ENCODE measurements at regions not wholly inside any gene's neighbourhood (a gene's known extent, or its start where the extent isn't known, plus 50 kb on each side); places are given as distances from the start of the nearest gene placed in this dataset.

DNA sequence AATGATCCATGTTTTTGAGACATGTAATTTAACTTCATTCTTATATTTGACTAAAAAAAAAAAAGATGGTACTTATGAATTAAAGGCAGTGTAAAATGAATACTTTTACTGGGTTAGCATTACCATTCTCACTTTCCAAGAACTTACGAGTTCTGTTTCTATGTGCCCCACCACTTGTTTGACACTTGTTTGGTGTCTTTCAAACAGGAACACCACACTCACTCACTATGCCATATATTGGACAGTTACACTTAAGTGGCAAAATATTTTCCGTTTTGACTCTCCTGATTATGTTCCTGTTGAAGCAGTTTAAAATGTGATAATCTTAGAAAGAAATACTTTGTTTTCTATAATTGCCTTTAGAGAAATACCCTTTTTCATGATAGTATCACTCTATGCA, 56.6 kb upstream of the ATXN7L3B start:
- ChIA-PET POLR2A (no interaction called here), CTCF (no interaction called here)
- Mint-ChIP-seq H3K36me3 (ENCODE audit: low read depth) (no peaks in the 10 kb centered on the region), H3K27me3 (no peaks in the 10 kb centered on the region), H3K4me3 (no peak overlapping the region), H3K9me3 (no peaks in the 10 kb centered on the region), H3K4me1 (ENCODE audit: low read depth) (no peaks in the 10 kb centered on the region), H3K27ac (no peak overlapping the region)
- no peaks in the 10 kb centered on the region for H3K27me3 ChIP-seq (ENCODE audit: control insufficient read depth in 1 of 2, insufficient read depth in 2 of 2, low read length in 2 of 2)
- DNase-seq = peak in 1 of 14 experiments; percentile 5
- intact Hi-C loops (cut with DNase I, micrococcal nuclease) = loop anchor here in 1 of 2 experiments (5.0 kb wide), 1 partner anchor 491 kb away; no protein-coding TSS in a partner anchor
- H3K9me3 ChIP-seq (ENCODE audit: control insufficient read depth in 1 of 2, insufficient read depth in 1 of 2, low read length in 2 of 2) = no peaks in the 10 kb centered on the region
- no peak for ATAC-seq (ENCODE audit: poor library complexity)
- H3K36me3 ChIP-seq (ENCODE audit: insufficient read depth, low read length) = no peaks in the 10 kb centered on the region
- no peak overlapping the region for H3K27ac ChIP-seq (ENCODE audit: low read depth in 1 of 2, low read length in 2 of 2)
- H3K4me1 ChIP-seq (ENCODE audit: insufficient read depth, low read length) = no peaks in the 10 kb centered on the region
- H3K4me3 ChIP-seq (ENCODE audit: low read length) = no peak overlapping the region
- TF ChIP-seq CTCF (IDR thresholded peaks at IDR 0.05) = no peak

DNA sequence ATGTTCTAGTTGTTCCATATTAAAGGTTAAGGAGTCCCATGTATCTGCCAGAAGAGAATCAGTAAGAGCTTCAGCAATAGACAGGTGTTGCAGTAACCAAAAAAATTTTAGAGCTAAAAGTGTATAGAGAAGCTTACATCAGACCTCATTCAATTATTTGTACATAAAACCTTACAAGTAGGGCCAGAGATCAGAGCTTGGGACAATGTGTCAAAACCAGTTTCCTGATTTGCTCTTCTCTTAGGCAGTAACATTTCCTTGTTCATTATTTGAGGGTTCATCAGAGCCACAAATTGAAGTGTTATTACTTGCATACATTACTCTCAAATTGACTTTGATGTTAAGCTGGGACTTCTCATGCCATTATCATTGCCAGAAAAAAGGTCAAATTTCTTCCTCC, 55.5 kb upstream of the ATXN7L3B start:
- no peaks in the 10 kb centered on the region for H3K9me3 ChIP-seq (ENCODE audit: control insufficient read depth in 1 of 2, insufficient read depth in 1 of 2, low read length in 2 of 2)
- no peaks in the 10 kb centered on the region for H3K9me3 Mint-ChIP-seq
- H3K4me3 ChIP-seq (ENCODE audit: low read length) = no peak overlapping the region
- H3K27ac ChIP-seq (ENCODE audit: low read depth in 1 of 2, low read length in 2 of 2) = no peak overlapping the region
- DNase-seq (peak in 1 of 14 experiments; percentile 25), ATAC-seq (ENCODE audit: poor library complexity) (no peak)
- intact Hi-C loops (cut with DNase I, micrococcal nuclease) = loop anchor here in 1 of 2 experiments (5.0 kb wide), 1 partner anchor 490 kb away; no protein-coding TSS in a partner anchor
- ChIA-PET POLR2A (no interaction called here), CTCF (no interaction called here)
- no peaks in the 10 kb centered on the region for H3K27me3 ChIP-seq (ENCODE audit: control insufficient read depth in 1 of 2, insufficient read depth in 2 of 2, low read length in 2 of 2)
- no peak overlapping the region for H3K27ac Mint-ChIP-seq
- no peaks in the 10 kb centered on the region for H3K36me3 Mint-ChIP-seq (ENCODE audit: low read depth)
- no peak for TF ChIP-seq CTCF (IDR thresholded peaks at IDR 0.05)
- H3K4me1 ChIP-seq (ENCODE audit: insufficient read depth, low read length) = no peaks in the 10 kb centered on the region
- no peak overlapping the region for H3K4me3 Mint-ChIP-seq
- H3K27me3 Mint-ChIP-seq = no peaks in the 10 kb centered on the region
- H3K4me1 Mint-ChIP-seq (ENCODE audit: low read depth) = no peaks in the 10 kb centered on the region
- H3K36me3 ChIP-seq (ENCODE audit: insufficient read depth, low read length) = no peaks in the 10 kb centered on the region

- H3K9me3 ChIP-seq (ENCODE audit: control insufficient read depth in 1 of 2, insufficient read depth in 1 of 2, low read length in 2 of 2) = no peaks in the 10 kb centered on the region
- Mint-ChIP-seq H3K4me3 (no peak overlapping the region), H3K4me1 (ENCODE audit: low read depth) (no peaks in the 10 kb centered on the region), H3K27me3 (no peaks in the 10 kb centered on the region), H3K9me3 (no peaks in the 10 kb centered on the region), H3K27ac (no peak overlapping the region), H3K36me3 (ENCODE audit: low read depth) (no peaks in the 10 kb centered on the region)
- H3K4me3 ChIP-seq (ENCODE audit: low read length) = no peak overlapping the region
- TF ChIP-seq CTCF (IDR thresholded peaks at IDR 0.05) = no peak
- no peaks in the 10 kb centered on the region for H3K27me3 ChIP-seq (ENCODE audit: control insufficient read depth in 1 of 2, insufficient read depth in 2 of 2, low read length in 2 of 2)
- no peak overlapping the region for H3K27ac ChIP-seq (ENCODE audit: low read depth in 1 of 2, low read length in 2 of 2)
- DNase-seq = no peak
- intact Hi-C loops (cut with DNase I, micrococcal nuclease) = loop anchor here in 1 of 2 experiments (5.0 kb wide), 1 partner anchor 489 kb away; no protein-coding TSS in a partner anchor
- no peaks in the 10 kb centered on the region for H3K4me1 ChIP-seq (ENCODE audit: insufficient read depth, low read length)
- H3K36me3 ChIP-seq (ENCODE audit: insufficient read depth, low read length) = no peaks in the 10 kb centered on the region
- CTCF ChIA-PET = no interaction called here
- POLR2A ChIA-PET = no interaction called here
- no peak for ATAC-seq (ENCODE audit: poor library complexity)
Observed at GRCh38 chr12:74483057-74483456, 54.6 kb upstream of the ATXN7L3B start.
